Pancreas (tissue), 10 donors: ENCODE measurements at regions not wholly inside any gene's neighbourhood (a gene's known extent, or its start where the extent isn't known, plus 50 kb on each side); places are given as distances from the start of the nearest gene placed in this dataset.
A peak's percentile ranks its signal among the peaks of the same experiment; 100 is the strongest.
"Not testable (repeated sequence)": the region's sequence is repeated elsewhere in the genome, so short reads cannot be mapped to it uniquely, and the experiment has no call there.

Source experiments
- ATAC-seq, 4 donors: fragments of 200-7000 bp; cut with Tn5 transposase; one replicate each; pipeline versions ENCODE4 v1.8.0 to v1.9.1; 2020; ENCODE audit warnings: mild to moderate bottlenecking in 4 of 4, moderate library complexity in 4 of 4
- DNase-seq, 6 donors: peaks; one replicate each; pipeline ENCODE4 v3.0.0-alpha.2; 2020
- FAIRE-seq: peaks from 2 replicates; lab custom pipeline; 2012; peaks lifted over from hg19 to GRCh38; lab: Jason Lieb, UNC
- H3K27ac ChIP-seq, 4 donors: fragments of 200-600 bp; sonication (generic); 1 replicate in 3 of 4; 2 replicates in 1 of 4; pipeline versions ENCODE4 v1.5.0 to v1.8.0; 2020
- H3K27me3 ChIP-seq, 4 donors: fragments of 200-600 bp; one replicate each; pipeline ENCODE4 v1.8.0; 2021
- H3K36me3 ChIP-seq, 3 donors: fragments of 200-600 bp; sonication (generic) in 1 of 3; one replicate each; pipeline versions ENCODE4 v1.5.0 to v1.8.0; 2020 to 2021
- H3K4me1 ChIP-seq, 3 donors: fragments of 200-600 bp; one replicate each; pipeline ENCODE4 v1.8.0; 2021
- H3K4me3 ChIP-seq, 4 donors: fragments of 200-600 bp; sonication (generic) in 2 of 4; one replicate each; pipeline versions ENCODE4 v1.5.0 to v1.8.0; 2020 to 2021
- H3K9me3 ChIP-seq, 4 donors: fragments of 200-600 bp; one replicate each; pipeline ENCODE4 v1.8.0; 2021
- CTCF ChIP-seq, 4 donors: fragments of 200-600 bp; sonication (generic) in 3 of 4; IDR thresholded peaks; one replicate each; pipeline versions ENCODE4 v1.5.0 to v1.8.0; 2021; ENCODE audit warnings: antibody characterized with exemption in 4 of 4
- WGBS, 2 donors: extraction: QIAGEN DNeasy Blood & Tissue Kit; methylation state at CpG; one replicate each; pipeline ENCODE4 v1.1.7; 2013; 5-methylcytosine and 5-hydroxymethylcytosine counted together
- intact Hi-C, 3 donors: fragments of 100-400 bp; cut with DNase I; formaldehyde crosslinking; loops; one replicate each; pipeline versions ENCODE4 v1.11.1 to v1.14.2; 2022
- donor health status: healthy with polysubstance abuse.
- donor health status: DM: no; HTN: no; CAD: no; lungs with moderate emphysema.
- donor health status: DM: no; HTN: no; CAD: no.
- donor health status: control.
- donor health status: control.
- donor health status: Bipolar disorder and iron deficiency.
- donor health status: DM: yes; HTN: yes; CAD: no.
- donor health status: DM: no; HTN: no; CAD: no.
- donor health status: DM: no; HTN: no; CAD: no.
- donor health status: DM: yes; HTN: yes; CAD: no.

GRCh38 chr5:13339093-13339492 is 605.4 kb downstream of the DNAH5 start:
- intact Hi-C loops = no loop called here
- no peaks in the 10 kb centered on the region for H3K9me3 ChIP-seq
- no peak for ATAC-seq
- H3K27ac ChIP-seq = no peak overlapping the region
- H3K27me3 ChIP-seq = no peaks in the 10 kb centered on the region
- TF ChIP-seq CTCF (IDR thresholded peaks at IDR 0.05) = no peak
- no peaks in the 10 kb centered on the region for H3K36me3 ChIP-seq
- DNase-seq = no peak
- FAIRE-seq = no peak
- H3K4me1 ChIP-seq = no peaks in the 10 kb centered on the region
- no peak overlapping the region for H3K4me3 ChIP-seq
- WGBS, 2 donors = 0 to 22% methylated on average over 1 of the region's 1 CpG

GRCh38 chr5:13335026-13335425 is 609.5 kb downstream of the DNAH5 start:
- H3K4me1 ChIP-seq, H3K4me3 ChIP-seq, H3K27me3 ChIP-seq, intact Hi-C loops, H3K27ac ChIP-seq, H3K36me3 ChIP-seq, FAIRE-seq, ATAC-seq, H3K9me3 ChIP-seq, DNase-seq: not testable (repeated sequence)
- 48 to 57% methylated on average over 4 of the region's 4 CpGs for WGBS, 2 donors

GRCh38 chr5:13331585-13331984 is 612.9 kb downstream of the DNAH5 start:
- no peak for FAIRE-seq
- WGBS, 2 donors = 65 to 75% methylated on average over 6 of the region's 6 CpGs
- no peak for TF ChIP-seq CTCF (IDR thresholded peaks at IDR 0.05)
- H3K4me1 ChIP-seq = no peaks in the 10 kb centered on the region
- H3K36me3 ChIP-seq = no peaks in the 10 kb centered on the region
- H3K9me3 ChIP-seq = no peaks in the 10 kb centered on the region
- H3K27ac ChIP-seq = no peak overlapping the region
- no peak overlapping the region for H3K4me3 ChIP-seq
- DNase-seq = peak in 2 of 6 donors; percentile 8 to 42
- intact Hi-C loops = no loop called here
- no peak for ATAC-seq
- no peaks in the 10 kb centered on the region for H3K27me3 ChIP-seq

GRCh38 chr5:13328316-13328715 is 616.2 kb downstream of the DNAH5 start:
- Histone ChIP-seq H3K27me3 (no peaks in the 10 kb centered on the region), H3K4me3 (no peak overlapping the region), H3K36me3 (no peaks in the 10 kb centered on the region), H3K4me1 (no peaks in the 10 kb centered on the region), H3K9me3 (no peaks in the 10 kb centered on the region), H3K27ac (no peak overlapping the region)
- DNase-seq (no peak), FAIRE-seq (no peak), ATAC-seq (no peak)
- WGBS, 2 donors = 47 to 63% methylated on average over 1 of the region's 1 CpG
- intact Hi-C loops = no loop called here
- TF ChIP-seq CTCF (IDR thresholded peaks at IDR 0.05) = no peak

GRCh38 chr5:13325765-13326164 is 618.7 kb downstream of the DNAH5 start:
- H3K9me3 ChIP-seq = no peaks in the 10 kb centered on the region
- H3K4me3 ChIP-seq = no peak overlapping the region
- no peak for TF ChIP-seq CTCF (IDR thresholded peaks at IDR 0.05)
- intact Hi-C loops = no loop called here
- H3K4me1 ChIP-seq = no peaks in the 10 kb centered on the region
- WGBS, 2 donors = 0 to 46% methylated on average over 1 of the region's 1 CpG
- no peak for ATAC-seq
- FAIRE-seq = no peak
- no peaks in the 10 kb centered on the region for H3K36me3 ChIP-seq
- no peaks in the 10 kb centered on the region for H3K27me3 ChIP-seq
- DNase-seq = no peak
- no peak overlapping the region for H3K27ac ChIP-seq

GRCh38 chr5:13322769-13323168 is 621.7 kb downstream of the DNAH5 start:
- H3K27ac ChIP-seq = no peak overlapping the region
- H3K27me3 ChIP-seq = no peaks in the 10 kb centered on the region
- TF ChIP-seq CTCF (IDR thresholded peaks at IDR 0.05) = no peak
- no peaks in the 10 kb centered on the region for H3K9me3 ChIP-seq
- no peaks in the 10 kb centered on the region for H3K4me1 ChIP-seq
- FAIRE-seq (no peak), ATAC-seq (no peak), DNase-seq (no peak)
- no peaks in the 10 kb centered on the region for H3K36me3 ChIP-seq
- intact Hi-C loops = no loop called here
- H3K4me3 ChIP-seq = no peak overlapping the region
